Psoas muscle (tissue), 7 donors: ENCODE measurements at regions not wholly inside any gene's neighbourhood (a gene's known extent, or its start where the extent isn't known, plus 50 kb on each side); places are given as distances from the start of the nearest gene placed in this dataset.

Source experiments
- ATAC-seq, 4 donors: fragments of 200-7000 bp; cut with Tn5 transposase; one replicate each; pipeline ENCODE4 v1.9.1; 2020; ENCODE audit warnings: moderate library complexity in 3 of 4, mild to moderate bottlenecking in 2 of 4
- DNase-seq, 2 donors: peaks; one replicate each; pipeline ENCODE4 v3.0.0-alpha.2; 2020
- H3K27ac ChIP-seq: fragments of 200-600 bp; one replicate; pipeline ENCODE4 v1.8.0; 2022
- H3K27me3 ChIP-seq, 3 donors: fragments of 200-600 bp in 1 of 3; one replicate each; pipeline versions ENCODE4 v1.6.1 to v1.8.0; 2013 to 2022; ENCODE audit warnings: low read length in 2 of 3, mild to moderate bottlenecking in 2 of 3, moderate library complexity in 1 of 3; ENCODE audit not compliant: insufficient read depth in 3 of 3
- H3K36me3 ChIP-seq, 2 donors: fragments of 200-600 bp in 1 of 2; one replicate each; pipeline versions ENCODE4 v1.6.1 to v1.8.0; 2013 to 2022; ENCODE audit warnings: low read depth in 1 of 2, mild to moderate bottlenecking in 1 of 2, moderate library complexity in 1 of 2; ENCODE audit not compliant: insufficient read depth in 1 of 2
- H3K4me1 ChIP-seq: fragments of 200-600 bp; one replicate; pipeline ENCODE4 v1.8.0; 2022
- H3K4me3 ChIP-seq: fragments of 200-600 bp; one replicate; pipeline ENCODE4 v1.8.0; 2022; ENCODE audit warnings: mild to moderate bottlenecking
- H3K9me3 ChIP-seq: fragments of 200-600 bp; one replicate; pipeline ENCODE4 v1.8.0; 2022
- WGBS, 3 donors: extraction: QIAGEN DNeasy Blood & Tissue Kit; methylation state at CpG; one replicate each; pipeline versions ENCODE4 v1.1.6 to v1.1.7; 2013; 5-methylcytosine and 5-hydroxymethylcytosine counted together
- intact Hi-C, 2 donors: fragments of 100-400 bp; cut with DNase I; formaldehyde crosslinking; loops; one replicate each; pipeline versions ENCODE4 v1.11.0 to v1.14.2; 2022
- TF ChIP-seq, protein P1 (sequence below): fragments of 200-600 bp; IDR thresholded peaks from one replicate; pipeline ENCODE4 v1.8.0; 2022; ENCODE audit warnings: antibody characterized with exemption
- donor health status: healthy with polysubstance abuse.
- donor health status: DM: no; HTN: no; CAD: no; lungs with moderate emphysema.
- donor health status: Bipolar disorder and iron deficiency.
- donor health status: healthy.
- donor health status: DM: yes; HTN: yes; CAD: no.
- donor health status: DM: no; HTN: no; CAD: no.
- donor health status: DM: yes; HTN: yes; CAD: no.

DNA sequence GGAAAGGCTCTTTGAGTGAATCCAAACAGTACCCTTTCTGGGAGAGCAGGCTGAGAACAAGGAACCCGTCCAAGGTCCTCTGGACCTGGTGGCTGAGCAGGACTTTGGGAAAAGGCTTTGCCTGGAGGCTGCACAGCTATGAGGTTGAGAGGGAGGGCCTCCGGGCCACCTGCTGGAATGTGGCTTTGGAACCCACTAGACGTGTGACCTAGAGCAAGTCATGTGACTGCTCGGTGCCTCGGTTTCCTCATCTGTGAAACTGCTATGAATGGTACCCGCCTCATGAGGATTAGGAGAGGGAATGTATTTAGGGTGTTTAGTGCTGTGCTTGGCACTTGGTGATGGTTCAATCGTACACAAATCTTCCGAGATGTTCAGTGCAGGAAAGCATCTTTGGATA is 50.4 kb downstream of the HAPSTR1 start:
- WGBS, 3 donors = 92 to 93% (median 92%) methylated on average over 8 of the region's 8 CpGs
- intact Hi-C loops = no loop called here

DNA sequence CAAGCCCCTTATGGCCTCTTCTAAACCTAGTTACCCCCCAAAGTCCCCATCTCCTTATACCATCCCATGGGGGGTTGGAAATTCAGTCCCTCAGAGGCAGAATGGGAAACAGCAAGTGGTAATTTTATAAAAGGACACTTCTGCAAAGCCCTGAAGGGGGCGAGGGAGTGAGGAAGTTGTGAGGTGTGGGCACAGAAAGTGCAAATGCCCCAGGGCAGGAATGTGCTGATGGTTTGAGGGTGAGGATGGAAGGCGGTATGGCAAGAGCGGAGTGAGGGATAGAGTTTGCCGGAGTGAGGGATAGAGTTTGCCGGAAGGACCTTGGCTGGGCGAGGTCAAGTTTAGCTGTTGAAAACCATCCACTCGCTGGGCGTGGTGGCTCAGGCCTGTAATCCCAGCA is 52.7 kb downstream of the HAPSTR1 start:
- H3K27me3 ChIP-seq = no peaks in the 10 kb centered on the region
- DNase-seq = peak in 1 of 2 donors; percentile 23
- H3K9me3 ChIP-seq = no peaks in the 10 kb centered on the region
- no peaks in the 10 kb centered on the region for H3K4me1 ChIP-seq
- H3K4me3 ChIP-seq = no peak overlapping the region
- TF ChIP-seq, protein P1, sequence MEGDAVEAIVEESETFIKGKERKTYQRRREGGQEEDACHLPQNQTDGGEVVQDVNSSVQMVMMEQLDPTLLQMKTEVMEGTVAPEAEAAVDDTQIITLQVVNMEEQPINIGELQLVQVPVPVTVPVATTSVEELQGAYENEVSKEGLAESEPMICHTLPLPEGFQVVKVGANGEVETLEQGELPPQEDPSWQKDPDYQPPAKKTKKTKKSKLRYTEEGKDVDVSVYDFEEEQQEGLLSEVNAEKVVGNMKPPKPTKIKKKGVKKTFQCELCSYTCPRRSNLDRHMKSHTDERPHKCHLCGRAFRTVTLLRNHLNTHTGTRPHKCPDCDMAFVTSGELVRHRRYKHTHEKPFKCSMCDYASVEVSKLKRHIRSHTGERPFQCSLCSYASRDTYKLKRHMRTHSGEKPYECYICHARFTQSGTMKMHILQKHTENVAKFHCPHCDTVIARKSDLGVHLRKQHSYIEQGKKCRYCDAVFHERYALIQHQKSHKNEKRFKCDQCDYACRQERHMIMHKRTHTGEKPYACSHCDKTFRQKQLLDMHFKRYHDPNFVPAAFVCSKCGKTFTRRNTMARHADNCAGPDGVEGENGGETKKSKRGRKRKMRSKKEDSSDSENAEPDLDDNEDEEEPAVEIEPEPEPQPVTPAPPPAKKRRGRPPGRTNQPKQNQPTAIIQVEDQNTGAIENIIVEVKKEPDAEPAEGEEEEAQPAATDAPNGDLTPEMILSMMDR = no peak
- intact Hi-C loops = no loop called here
- no peak overlapping the region for H3K27ac ChIP-seq
- 96 to 99% (median 97%) methylated on average over 8 of the region's 8 CpGs for WGBS, 3 donors
- ATAC-seq = no peak
- H3K36me3 ChIP-seq = no peaks in the 10 kb centered on the region

More for the DNA sequence above, 50.4 kb downstream of the HAPSTR1 start:
- H3K9me3 ChIP-seq = no peaks in the 10 kb centered on the region
- DNase-seq = peak in 1 of 2 donors; percentile 27
- TF ChIP-seq, protein P1 = no peak
- no peaks in the 10 kb centered on the region for H3K36me3 ChIP-seq
- H3K27me3 ChIP-seq = no peaks in the 10 kb centered on the region
- no peak overlapping the region for H3K27ac ChIP-seq
- ATAC-seq = no peak
- H3K4me3 ChIP-seq = no peak overlapping the region
- H3K4me1 ChIP-seq = no peaks in the 10 kb centered on the region

DNA sequence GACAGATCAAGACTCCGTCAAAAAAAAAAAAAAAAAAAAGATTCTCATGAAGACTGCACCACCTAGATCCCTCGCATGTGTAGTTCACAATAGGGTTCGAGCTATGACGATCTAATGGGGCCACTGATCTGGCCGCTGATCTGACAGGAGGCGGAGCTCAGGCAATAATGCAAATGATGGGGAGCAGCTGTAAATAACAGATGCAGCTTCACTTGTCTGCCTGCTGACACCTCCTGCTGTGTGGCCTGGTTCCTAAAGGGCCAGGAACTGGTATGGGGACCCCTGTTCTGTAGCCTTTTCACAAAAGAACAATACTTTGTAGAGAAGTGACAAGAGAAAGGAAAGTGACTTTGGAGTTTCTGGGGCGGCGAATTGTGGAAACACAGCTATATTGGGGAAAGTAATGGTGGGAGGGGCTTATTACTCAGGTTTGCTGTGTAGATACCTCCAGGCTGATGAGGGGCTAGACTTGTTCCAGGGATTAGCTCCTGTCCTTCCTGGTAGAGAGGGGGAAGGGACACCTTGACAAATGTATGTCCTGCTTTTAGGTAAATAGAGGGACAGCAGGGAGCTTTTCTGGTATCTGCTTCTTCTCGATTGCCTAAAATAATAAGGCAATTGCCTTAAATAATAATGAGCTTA is 57.1 kb downstream of the HAPSTR1 start:
- H3K27me3 ChIP-seq = no peaks in the 10 kb centered on the region
- 56 to 59% (median 58%) methylated on average over 9 of the region's 9 CpGs for WGBS, 3 donors
- ATAC-seq (peak in 1 of 4 donors; percentile 15), DNase-seq (no peak)
- intact Hi-C loops = no loop called here
- TF ChIP-seq, protein P1 = no peak
- no peaks in the 10 kb centered on the region for H3K9me3 ChIP-seq
- H3K27ac ChIP-seq = no peak overlapping the region
- H3K36me3 ChIP-seq = no peaks in the 10 kb centered on the region
- no peaks in the 10 kb centered on the region for H3K4me1 ChIP-seq
- H3K4me3 ChIP-seq = no peak overlapping the region

DNA sequence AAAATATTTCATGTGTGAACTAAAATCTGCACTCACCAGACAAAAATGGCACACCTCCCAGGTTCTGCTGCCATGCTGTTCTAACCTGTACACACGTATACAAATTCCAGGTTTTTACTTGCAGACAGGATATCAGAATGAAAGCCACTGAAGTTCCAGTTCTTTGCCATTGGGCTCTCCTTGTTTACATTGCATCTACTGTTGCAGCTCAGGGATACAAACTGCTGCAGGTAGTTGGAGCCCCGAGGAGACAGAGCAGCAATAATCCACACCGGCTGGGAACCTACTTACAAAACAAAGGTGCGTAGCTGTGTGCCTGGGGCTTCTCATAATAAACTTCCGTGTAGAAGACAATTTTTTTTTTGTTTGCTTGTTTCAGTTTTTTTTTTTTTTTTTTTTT is 59.6 kb downstream of the HAPSTR1 start:
- Histone ChIP-seq H3K9me3 (no peaks in the 10 kb centered on the region), H3K4me3 (no peak overlapping the region), H3K27ac (no peak overlapping the region), H3K4me1 (no peaks in the 10 kb centered on the region), H3K27me3 (peaks cover 0 to 8% (median 2%) of the 10 kb centered on the region in 3 donors), H3K36me3 (no peaks in the 10 kb centered on the region)
- 73 to 82% (median 75%) methylated on average over 5 of the region's 5 CpGs for WGBS, 3 donors
- DNase-seq (no peak), ATAC-seq (no peak)
- TF ChIP-seq, protein P1 = no peak
- intact Hi-C loops = no loop called here

DNA sequence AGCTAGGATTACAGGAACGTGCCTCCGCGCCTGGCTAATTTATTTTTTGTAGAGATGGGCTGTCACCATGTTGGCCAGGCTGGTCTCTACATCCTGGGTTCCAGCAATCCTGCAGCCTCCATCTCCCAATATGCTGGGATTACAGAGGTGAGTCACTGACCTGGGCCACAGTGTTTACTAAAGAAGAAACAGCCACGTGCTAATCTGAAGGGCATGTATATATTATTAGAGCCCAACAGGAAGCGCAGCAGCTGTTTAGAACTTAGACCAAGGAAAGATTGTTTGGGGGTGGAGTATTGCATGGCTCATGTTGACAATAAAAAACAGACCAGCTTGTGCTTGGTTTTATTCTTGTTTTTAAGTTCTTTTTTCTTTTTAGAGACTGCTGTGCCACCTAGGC is 60.2 kb downstream of the HAPSTR1 start:
- no peak overlapping the region for H3K4me3 ChIP-seq
- H3K27me3 ChIP-seq = peaks cover 0 to 8% (median 2%) of the 10 kb centered on the region in 3 donors
- WGBS, 3 donors = 64 to 70% (median 65%) methylated on average over 5 of the region's 5 CpGs
- intact Hi-C loops = no loop called here
- TF ChIP-seq, protein P1 = no peak
- H3K27ac ChIP-seq = no peak overlapping the region
- ATAC-seq (no peak), DNase-seq (no peak)
- no peaks in the 10 kb centered on the region for H3K4me1 ChIP-seq
- H3K9me3 ChIP-seq = no peaks in the 10 kb centered on the region
- no peaks in the 10 kb centered on the region for H3K36me3 ChIP-seq
